ENCODE measurements at regions not wholly inside any gene's neighbourhood (a gene's known extent, or its start where the extent isn't known, plus 50 kb on each side); places are given as distances from the start of the nearest gene placed in this dataset.

- TF ChIP-seq ZFP3 (CRISPR knock-in tag; IDR thresholded peaks at IDR 0.05) (no peak), ARNTL (CRISPR knock-in tag; IDR thresholded peaks at IDR 0.05; ENCODE audit: borderline replicate concordance, low read depth) (no peak), TOX (CRISPR knock-in tag; IDR thresholded peaks at IDR 0.05; ENCODE audit: borderline replicate concordance) (no peak), GLIS3 (CRISPR knock-in tag; IDR thresholded peaks at IDR 0.05) (no peak)
Observed at GRCh38 chr18:30582078-30582477, 460.5 kb downstream of the DSC3 start.

Data from SK-N-SH treated with all-trans-retinoic acid at 6 μM for 48 hours (cell line).